HG02970 (cell line): ENCODE measurements at regions not wholly inside any gene's neighbourhood (a gene's known extent, or its start where the extent isn't known, plus 50 kb on each side); places are given as distances from the start of the nearest gene placed in this dataset.
"Not testable (repeated sequence)": the region's sequence is repeated elsewhere in the genome, so short reads cannot be mapped to it uniquely, and the experiment has no call there.

ENCODE experiments used
- ATAC-seq: cut with Tn5 transposase; IDR thresholded peaks from one replicate; pipeline ENCODE4 v1.9.1; 2021; ENCODE audit warnings: mild to moderate bottlenecking, moderate library complexity, moderate number of reproducible peaks; ENCODE audit not compliant: unreplicated experiment, low FRiP score

DNA sequence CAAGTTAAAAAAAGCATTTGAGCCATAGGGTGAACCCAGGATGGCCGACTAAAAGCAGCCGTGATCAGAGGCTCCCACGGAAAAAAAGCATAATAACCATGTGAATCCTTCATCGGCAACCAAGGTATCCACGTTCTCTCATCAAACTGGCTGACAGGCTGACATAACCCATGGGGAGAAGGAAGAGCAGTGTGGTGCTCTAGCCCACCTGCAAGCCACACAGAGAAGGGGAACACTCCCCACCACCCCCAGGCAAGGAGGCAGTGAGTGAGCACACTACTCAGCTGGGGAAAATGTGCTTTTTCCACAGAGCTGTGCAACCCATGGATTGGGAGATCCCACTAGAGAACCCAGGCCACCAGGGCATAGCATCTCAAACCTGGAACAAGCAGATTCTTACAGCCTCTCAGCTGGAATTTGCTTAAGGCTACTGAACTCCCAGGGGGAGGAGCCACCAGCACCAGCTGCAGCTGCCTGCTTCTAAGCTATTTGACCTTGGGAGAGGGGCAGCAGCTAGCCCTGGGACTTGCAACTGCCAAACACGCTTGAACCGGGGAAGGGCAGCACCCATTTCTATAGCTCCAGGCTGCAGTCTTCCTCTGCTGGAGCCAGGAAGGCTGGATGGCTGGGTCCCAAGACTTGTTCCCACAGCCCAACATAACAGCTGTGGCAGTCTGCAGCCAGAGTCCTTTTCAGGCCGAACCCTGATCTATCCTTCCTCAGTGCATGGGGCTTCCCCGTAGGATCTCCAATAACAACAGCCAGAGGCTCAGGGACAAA, 178.2 kb upstream of the NRG3 start:
- no peak for ATAC-seq

DNA sequence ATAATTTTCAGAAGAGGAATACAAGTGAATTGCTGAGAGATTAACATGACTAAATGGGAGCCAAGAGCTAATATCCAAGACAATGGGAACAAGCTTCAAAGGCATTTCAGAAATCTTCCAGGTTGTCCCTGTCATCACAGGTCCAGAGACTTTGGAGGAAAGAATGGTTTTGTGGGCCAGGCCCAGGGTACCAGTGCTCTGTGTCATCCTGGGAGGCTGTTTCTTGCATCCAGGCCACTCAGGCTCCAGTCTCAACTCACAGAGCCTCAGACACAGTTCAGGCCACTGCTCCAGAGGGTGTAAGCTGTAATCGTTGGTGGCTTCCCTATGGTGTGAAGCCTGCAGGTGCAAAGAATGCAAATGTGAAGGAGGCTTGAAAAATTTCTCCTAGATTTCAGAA, 170.4 kb upstream of the NRG3 start:
- no peak for ATAC-seq

DNA sequence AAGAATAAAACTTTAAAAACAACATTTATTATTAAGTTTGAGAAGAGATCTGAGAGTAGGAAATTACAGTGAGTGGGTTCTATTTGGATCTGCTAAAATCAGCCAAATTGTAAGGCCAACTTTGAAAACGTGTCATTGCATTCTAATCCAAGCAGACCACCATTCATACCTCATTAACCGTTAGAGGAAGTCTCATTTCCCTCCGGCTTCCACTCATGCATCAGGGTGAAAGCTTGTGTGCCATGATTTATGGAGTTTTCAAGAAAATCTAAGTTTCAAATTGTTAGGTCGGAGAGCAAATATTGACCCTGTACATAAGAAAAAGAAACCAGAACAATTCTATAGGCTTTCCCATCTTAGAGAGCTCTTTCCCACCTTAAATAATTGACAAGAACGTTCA, 166.6 kb upstream of the NRG3 start:
- ATAC-seq = no peak

DNA sequence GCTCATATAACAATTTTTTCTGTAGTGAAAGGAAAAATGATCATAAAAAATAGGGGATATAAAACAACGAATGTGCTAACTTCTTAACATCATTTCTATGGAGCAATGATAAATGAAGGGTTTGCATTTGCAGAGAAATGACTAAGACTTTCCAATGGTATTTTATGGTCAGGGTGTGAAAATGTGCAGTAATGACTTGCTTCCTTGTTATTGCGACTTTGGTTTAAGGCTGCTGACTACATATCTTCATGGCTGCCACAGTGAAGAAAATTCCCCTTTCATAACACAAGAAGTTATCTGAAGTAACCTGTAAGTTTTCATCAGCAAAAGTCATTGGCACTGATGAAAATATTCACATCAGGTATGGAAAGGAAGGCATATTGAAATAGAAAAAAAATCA, 166.1 kb upstream of the NRG3 start:
- ATAC-seq = no peak

DNA sequence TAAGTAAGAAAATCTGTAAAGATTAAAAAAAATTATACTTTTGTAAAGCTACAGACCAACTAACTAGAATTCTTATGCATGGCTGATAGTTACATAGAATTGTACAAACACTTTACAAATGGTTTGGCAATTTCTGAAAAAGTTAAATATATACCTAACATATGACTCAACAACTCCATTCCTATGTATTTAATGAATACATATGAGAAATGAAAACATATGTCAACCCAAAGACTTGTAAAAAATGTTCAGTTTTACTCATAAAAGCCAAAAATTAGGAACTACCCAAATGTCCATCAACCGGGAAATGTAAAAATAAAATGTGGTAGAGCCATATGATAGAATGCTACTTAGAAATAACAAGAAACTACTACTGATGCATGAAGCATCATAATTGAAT, 152.6 kb upstream of the NRG3 start:
- no peak for ATAC-seq

DNA sequence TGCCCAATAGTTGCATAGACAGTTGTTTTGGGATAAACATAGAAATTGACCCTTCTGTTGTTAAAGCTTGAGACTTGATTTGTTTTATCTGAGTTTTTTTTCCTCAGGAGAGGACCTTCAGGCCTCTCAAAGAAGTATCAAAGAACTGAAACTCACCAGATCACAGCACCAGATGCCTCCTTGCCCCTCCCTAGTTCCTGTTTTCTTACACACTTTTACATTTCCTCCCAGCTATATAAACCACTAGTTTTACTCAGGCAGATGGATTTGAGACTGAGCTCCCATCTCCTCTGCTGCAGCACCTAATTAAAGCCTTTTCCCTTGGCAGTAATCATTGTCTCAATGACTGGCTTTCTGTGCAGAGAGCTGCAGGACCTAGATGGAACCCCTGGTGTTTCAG, 150.6 kb upstream of the NRG3 start:
- ATAC-seq = no peak

DNA sequence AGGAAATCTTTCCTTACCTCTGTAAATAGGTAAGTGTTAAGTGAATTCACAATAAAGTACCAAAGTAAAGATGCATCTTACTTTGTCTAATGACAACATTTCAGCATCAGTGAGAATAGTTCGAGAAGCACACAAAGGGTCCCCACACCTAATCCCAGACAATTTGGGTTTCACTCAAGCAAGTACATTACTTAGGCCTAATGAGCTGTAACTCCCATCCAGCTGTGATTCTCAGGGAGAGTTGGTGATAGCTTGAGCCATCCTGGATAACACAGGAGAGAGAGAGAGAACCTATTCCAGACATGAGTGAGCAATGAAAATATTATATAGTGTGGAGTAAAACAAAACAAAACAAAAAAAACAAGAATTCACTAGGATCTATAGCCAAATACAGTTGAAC, 149.1 kb upstream of the NRG3 start:
- no peak for ATAC-seq

DNA sequence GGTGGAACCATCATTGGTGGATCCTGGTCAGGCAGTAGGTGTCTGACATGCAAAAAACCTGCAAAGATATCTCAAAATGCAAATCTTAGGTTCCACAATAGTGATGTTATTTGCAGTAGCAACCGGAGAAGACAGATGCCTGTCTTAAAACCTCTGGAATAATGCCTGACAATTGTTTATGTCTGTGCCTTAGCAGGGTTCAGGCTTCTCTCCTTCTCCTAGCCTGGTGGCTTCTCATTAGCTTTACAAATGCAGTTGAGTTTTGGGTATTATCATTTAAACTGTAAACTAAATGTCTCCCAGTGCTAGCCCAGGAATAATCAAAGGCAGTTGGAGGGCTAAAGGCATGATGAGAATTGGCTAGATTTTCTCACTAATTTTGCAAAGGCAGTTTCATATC, 146.3 kb upstream of the NRG3 start:
- ATAC-seq = no peak

DNA sequence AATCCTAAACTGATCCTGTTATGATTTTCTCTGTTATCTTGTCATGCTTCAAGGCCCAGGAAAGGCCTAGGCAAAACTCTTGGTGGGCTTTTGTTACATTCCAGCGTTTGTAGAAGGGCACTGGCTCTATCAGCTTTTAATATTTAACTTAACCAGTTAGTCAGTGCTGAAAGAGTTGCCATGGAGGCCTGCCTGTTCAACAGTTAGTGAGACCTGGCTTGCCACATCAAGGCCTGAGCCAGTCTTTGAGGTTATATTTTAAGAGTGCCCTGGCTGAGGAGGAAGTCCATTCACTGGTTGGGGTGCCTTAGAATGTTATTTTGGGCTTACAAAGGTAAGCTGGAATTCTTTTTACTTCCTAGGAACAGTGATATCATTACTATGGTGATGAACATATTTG, 144.1 kb upstream of the NRG3 start:
- no peak for ATAC-seq

DNA sequence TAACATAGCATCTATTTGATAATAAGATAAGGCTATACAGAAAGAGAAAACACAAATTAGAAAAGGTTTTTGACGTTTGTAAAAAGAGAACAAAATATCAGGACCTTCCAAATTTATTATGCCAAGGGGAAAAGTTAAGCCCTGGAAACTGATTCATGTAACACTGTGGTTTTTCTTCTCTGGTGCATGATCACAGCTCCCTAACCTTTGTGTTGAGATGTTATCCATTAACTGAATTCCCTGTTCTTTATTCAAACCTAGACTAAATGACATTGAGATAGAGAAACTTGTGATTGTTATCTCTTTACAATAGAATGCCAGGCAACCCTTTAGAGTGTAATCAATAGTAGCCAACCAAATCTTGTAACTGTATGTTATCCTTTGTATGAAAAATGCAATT, 141.5 kb upstream of the NRG3 start:
- no peak for ATAC-seq

DNA sequence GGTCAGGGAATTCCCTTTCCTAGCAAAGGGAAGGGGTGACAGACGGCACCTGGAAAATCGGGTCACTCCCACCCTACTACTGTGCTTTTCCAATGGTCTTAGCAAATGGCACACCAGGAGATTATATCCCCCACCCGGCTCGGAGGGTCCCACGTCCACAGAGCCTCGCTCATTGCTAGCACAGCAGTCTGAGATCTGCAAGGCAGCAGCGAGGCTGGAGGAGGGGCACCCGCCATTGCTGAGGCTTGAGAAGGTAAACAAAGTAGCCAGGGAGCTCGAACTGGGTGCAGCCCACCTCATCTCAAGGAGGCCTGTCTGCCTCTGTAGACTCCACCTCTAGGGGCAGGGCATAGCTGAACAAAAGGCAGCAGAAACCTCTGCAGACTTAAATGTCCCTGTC, 139.8 kb upstream of the NRG3 start:
- not testable (repeated sequence) for ATAC-seq

DNA sequence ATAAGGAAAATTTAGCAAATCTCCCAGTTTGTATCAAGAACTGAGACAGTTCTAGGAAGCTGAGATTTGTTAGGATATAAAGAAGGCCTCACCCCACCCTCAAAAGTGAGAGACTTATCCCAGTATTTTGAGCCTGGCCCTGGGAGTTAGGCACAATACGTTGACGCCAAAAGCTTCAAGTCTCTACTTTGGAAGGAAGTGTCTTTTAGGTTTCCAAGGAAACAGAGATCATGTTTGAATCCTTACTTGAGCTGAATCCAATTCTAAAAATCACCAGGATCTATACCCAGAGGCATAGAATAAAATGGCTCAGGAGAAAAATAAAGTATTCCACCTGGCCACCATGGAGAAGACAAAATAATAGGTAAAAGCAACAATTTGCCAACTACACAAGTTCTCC, 115.9 kb upstream of the NRG3 start:
- ATAC-seq = no peak

DNA sequence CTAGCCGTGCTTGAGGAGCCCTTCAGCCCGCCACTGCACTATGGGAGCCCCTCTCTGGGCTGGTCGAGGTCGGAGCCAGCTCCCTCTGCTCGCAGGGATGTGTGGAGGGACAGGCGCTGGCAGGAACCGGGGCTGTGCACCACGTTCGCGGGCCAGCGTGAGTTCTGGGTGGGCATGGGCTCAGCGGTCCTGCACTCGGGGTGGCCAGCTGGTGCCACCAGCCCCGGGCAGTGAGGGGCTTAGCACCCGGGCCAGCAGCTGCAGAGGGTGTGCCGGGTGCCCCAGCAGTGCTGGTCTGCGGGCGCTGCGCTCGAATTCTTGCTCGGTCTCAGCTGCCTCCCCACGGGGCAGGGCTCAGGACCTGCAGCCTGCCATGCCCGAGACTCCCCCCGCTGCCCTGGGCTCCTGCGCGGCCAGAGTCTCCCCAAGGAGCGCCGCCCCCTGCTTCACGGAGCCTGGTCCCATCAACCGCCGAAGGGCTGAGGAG, 90.8 kb upstream of the NRG3 start:
- no peak for ATAC-seq

DNA sequence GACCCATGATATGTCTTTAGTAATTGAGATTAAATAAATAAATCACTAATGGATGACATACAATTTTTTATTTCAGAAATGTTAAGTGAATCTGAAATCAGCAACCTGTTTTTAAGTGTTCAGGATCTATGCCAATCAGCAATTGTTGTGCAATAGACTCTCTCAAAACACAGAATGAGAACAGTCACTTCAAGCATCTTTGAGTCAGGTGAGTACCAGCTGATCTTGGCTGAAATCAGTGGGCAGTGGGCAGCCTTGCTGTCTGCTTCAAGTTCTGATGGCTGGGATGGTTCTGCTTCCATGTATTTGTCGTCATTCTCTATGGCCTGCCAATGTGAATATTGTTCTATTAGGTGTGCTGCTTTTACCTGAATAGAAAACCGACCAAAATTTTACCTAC, 82.3 kb upstream of the NRG3 start:
- no peak for ATAC-seq

DNA sequence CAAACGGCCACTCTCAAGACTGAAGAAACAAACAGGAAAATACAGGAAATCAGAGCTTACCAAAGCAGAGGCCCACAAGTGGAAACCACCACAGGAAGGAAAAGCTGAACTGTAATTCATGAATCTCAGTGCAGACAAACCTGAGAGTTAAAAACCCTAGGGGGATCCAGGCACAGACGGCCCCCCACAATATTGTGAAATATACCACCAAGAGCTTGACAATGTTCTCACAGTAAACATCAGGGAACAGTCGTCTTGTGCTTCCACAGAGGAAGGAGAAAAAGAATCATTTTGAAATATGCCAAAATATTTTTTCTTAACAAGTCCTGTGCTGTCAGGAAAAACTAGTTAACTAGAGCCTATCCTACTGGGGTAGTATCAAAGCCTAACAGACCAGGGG, 68.2 kb upstream of the NRG3 start:
- no peak for ATAC-seq

DNA sequence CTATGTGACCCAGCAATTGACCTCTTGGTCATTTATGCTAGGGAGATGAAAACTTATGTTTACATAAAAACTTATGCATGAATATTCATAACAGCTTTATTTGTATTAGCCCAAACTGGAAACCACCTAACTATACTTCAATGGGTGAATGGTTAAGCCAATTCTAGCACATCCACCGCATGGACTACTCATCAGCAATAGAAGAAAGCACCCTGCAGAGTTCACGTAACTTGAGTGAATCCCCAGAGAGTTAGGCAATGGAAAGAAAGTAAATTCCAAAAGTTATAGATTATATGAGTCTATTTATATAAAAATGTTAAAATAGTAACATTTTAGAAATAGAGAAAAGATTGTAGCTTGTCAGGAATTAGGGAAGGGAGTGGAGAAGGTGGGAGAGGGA, 60.2 kb upstream of the NRG3 start:
- ATAC-seq = no peak

DNA sequence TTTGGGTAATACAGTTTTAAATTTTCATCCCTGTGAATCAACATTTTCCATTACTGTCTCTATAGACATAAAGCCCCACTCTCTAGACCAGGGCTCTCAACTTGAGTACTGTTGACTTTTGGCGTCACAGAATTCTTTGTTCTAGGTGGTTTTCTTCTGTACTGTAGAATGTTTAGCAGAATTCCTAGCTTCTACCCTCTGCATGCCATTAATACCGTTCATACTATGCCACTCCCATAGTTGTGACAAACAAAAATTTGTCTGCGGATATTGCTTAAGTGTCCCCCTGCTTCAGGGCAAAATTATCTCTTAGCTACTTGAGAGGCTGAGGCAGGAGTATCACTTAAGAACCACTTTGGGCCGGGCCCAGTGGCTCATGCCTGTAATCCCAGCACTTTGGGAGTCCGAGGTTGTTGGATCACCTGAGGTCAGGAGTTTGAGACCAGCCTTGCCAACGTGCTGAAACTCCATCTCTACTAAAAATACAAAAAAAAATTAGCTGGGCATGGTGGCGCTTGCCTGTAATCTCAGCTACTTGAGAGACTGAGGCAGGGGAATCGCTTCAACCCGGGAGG, 57.3 kb upstream of the NRG3 start:
- no peak for ATAC-seq

DNA sequence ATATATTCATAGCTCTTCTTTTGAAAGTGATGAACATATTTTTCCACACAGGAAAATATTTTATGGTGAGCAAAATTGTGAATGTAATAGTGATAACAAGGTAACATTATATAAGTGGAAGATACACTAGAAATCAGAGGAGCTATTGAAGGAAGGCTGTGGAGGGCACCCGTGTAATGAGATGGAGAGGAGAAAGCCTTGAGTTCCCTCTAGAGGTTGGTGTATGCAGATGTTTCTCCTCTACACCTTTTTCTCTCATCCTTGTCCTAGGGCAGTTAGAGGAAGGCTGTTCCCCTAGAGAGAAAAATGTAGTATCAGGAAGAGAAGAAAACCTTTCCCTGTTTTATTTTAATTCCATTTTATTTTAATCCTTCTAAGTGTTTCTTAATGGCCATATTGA, 54.6 kb upstream of the NRG3 start:
- no peak for ATAC-seq
